Astrocyte (in vitro differentiated cells and primary cell): ENCODE measurements at regions not wholly inside any gene's neighbourhood (a gene's known extent, or its start where the extent isn't known, plus 50 kb on each side); places are given as distances from the start of the nearest gene placed in this dataset.

Experiments used
- DNase-seq: peaks from one replicate; pipeline ENCODE4 v3.0.0-alpha.2; 2010; ENCODE audit warnings: low read depth
- FAIRE-seq: peaks from 2 replicates; lab custom pipeline; 2011; peaks lifted over from hg19 to GRCh38; lab: Jason Lieb, UNC
- H2AFZ ChIP-seq: 2 replicates; pipeline ENCODE4 v1.6.0; 2012; ENCODE audit warnings: low read depth, low read length, inconsistent platforms
- H3K27ac ChIP-seq: 2 replicates; pipeline ENCODE4 v1.5.1; 2011; ENCODE audit warnings: low read depth, low read length, inconsistent platforms
- H3K27me3 ChIP-seq: 2 replicates; pipeline ENCODE4 v1.6.0; 2011; ENCODE audit warnings: low read length, inconsistent platforms; ENCODE audit not compliant: insufficient read depth
- H3K36me3 ChIP-seq: 2 replicates; pipeline ENCODE4 v1.5.1; 2011; ENCODE audit warnings: low read length, inconsistent platforms; ENCODE audit not compliant: insufficient read depth
- H3K4me1 ChIP-seq: 2 replicates; pipeline ENCODE4 v1.5.1; 2011; ENCODE audit warnings: low read length, inconsistent platforms; ENCODE audit not compliant: insufficient read depth
- H3K4me2 ChIP-seq: 2 replicates; pipeline ENCODE4 v1.6.0; 2012; ENCODE audit warnings: low read length, inconsistent platforms
- H3K4me3 ChIP-seq: 2 replicates; pipeline ENCODE4 v1.5.1; 2011; ENCODE audit warnings: low read depth, mild to moderate bottlenecking, low read length, inconsistent platforms; ENCODE audit not compliant: insufficient read depth
- H3K79me2 ChIP-seq: 2 replicates; pipeline ENCODE4 v1.6.0; 2012; ENCODE audit warnings: mild to moderate bottlenecking, low read length, inconsistent platforms; ENCODE audit not compliant: insufficient read depth
- H3K9ac ChIP-seq: 2 replicates; pipeline ENCODE4 v1.6.0; 2012; ENCODE audit warnings: mild to moderate bottlenecking, low read length, inconsistent platforms
- H3K9me3 ChIP-seq: 2 replicates; pipeline ENCODE4 v1.5.1; 2012; ENCODE audit warnings: low read depth, mild to moderate bottlenecking, low read length, inconsistent platforms; ENCODE audit not compliant: insufficient read depth
- H4K20me1 ChIP-seq: 2 replicates; pipeline ENCODE4 v1.6.0; 2012; ENCODE audit warnings: low read length, inconsistent platforms; ENCODE audit not compliant: insufficient read depth
- H3K27ac Mint-ChIP-seq: one replicate; pipeline ENCODE4 v1.8.0; 2021; ENCODE audit warnings: mild to moderate bottlenecking, mixed read lengths; ENCODE audit not compliant: unreplicated experiment
- H3K27me3 Mint-ChIP-seq: one replicate; pipeline ENCODE4 v1.8.0; 2021; ENCODE audit warnings: low read depth, mixed read lengths; ENCODE audit not compliant: unreplicated experiment
- H3K36me3 Mint-ChIP-seq: one replicate; pipeline ENCODE4 v1.8.0; 2021; ENCODE audit warnings: low read depth, mixed read lengths; ENCODE audit not compliant: unreplicated experiment
- H3K4me1 Mint-ChIP-seq: one replicate; pipeline ENCODE4 v1.8.0; 2021; ENCODE audit warnings: low read depth, mixed read lengths; ENCODE audit not compliant: unreplicated experiment
- H3K4me3 Mint-ChIP-seq: one replicate; pipeline ENCODE4 v1.8.0; 2021; ENCODE audit warnings: mild to moderate bottlenecking, moderate library complexity, mixed read lengths; ENCODE audit not compliant: unreplicated experiment
- H3K9me3 Mint-ChIP-seq: one replicate; pipeline ENCODE4 v1.8.0; 2021; ENCODE audit warnings: mild to moderate bottlenecking, mixed read lengths; ENCODE audit not compliant: unreplicated experiment
- EZH2 ChIP-seq: IDR thresholded peaks from 2 replicates; pipeline ENCODE4 v1.6.1; 2012; ENCODE audit warnings: mild to moderate bottlenecking, low read length, inconsistent platforms; ENCODE audit not compliant: insufficient read depth
- TF ChIP-seq, protein P1 (sequence below): IDR thresholded peaks from 2 replicates; pipeline ENCODE4 v1.5.1; 2011; ENCODE audit warnings: low read depth, mild to moderate bottlenecking, inconsistent platforms, low read length, moderate library complexity; ENCODE audit not compliant: insufficient read depth

DNA sequence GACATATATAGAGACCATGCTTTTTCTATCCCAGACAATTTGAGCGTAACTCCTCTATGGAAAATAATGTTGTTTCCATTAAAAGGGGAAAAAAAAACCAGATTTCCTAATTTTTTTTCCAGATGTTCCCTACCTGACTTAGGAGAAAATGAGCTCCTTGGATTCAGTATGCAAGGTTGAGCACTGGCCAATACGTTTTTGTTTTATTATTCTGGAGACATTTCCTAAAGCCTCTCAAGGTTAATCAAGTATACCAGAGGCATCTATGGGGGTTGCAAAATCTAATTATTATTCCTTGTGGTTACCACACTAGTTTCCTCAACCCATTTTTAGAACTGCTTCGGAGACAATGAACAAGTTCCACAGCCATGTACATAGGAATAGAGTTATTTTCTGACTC is 291.3 kb downstream of the SLC16A7 start:
- no peak for FAIRE-seq
- Mint-ChIP-seq H3K9me3 (no peaks in the 10 kb centered on the region), H3K4me1 (no peaks in the 10 kb centered on the region), H3K36me3 (no peaks in the 10 kb centered on the region), H3K27ac (no peak overlapping the region), H3K27me3 (no peaks in the 10 kb centered on the region), H3K4me3 (no peak overlapping the region)
- Histone ChIP-seq H3K9ac (no peak overlapping the region), H3K79me2 (no peaks in the 10 kb centered on the region), H2AFZ (no peak overlapping the region), H3K27me3 (no peaks in the 10 kb centered on the region), H4K20me1 (no peaks in the 10 kb centered on the region), H3K36me3 (no peaks in the 10 kb centered on the region), H3K4me1 (no peaks in the 10 kb centered on the region), H3K9me3 (no peaks in the 10 kb centered on the region), H3K27ac (no peak overlapping the region), H3K4me3 (no peak overlapping the region), H3K4me2 (no peak overlapping the region)
- no peak for DNase-seq
- TF ChIP-seq EZH2: no peak
- TF ChIP-seq, protein P1, sequence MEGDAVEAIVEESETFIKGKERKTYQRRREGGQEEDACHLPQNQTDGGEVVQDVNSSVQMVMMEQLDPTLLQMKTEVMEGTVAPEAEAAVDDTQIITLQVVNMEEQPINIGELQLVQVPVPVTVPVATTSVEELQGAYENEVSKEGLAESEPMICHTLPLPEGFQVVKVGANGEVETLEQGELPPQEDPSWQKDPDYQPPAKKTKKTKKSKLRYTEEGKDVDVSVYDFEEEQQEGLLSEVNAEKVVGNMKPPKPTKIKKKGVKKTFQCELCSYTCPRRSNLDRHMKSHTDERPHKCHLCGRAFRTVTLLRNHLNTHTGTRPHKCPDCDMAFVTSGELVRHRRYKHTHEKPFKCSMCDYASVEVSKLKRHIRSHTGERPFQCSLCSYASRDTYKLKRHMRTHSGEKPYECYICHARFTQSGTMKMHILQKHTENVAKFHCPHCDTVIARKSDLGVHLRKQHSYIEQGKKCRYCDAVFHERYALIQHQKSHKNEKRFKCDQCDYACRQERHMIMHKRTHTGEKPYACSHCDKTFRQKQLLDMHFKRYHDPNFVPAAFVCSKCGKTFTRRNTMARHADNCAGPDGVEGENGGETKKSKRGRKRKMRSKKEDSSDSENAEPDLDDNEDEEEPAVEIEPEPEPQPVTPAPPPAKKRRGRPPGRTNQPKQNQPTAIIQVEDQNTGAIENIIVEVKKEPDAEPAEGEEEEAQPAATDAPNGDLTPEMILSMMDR: no peak

DNA sequence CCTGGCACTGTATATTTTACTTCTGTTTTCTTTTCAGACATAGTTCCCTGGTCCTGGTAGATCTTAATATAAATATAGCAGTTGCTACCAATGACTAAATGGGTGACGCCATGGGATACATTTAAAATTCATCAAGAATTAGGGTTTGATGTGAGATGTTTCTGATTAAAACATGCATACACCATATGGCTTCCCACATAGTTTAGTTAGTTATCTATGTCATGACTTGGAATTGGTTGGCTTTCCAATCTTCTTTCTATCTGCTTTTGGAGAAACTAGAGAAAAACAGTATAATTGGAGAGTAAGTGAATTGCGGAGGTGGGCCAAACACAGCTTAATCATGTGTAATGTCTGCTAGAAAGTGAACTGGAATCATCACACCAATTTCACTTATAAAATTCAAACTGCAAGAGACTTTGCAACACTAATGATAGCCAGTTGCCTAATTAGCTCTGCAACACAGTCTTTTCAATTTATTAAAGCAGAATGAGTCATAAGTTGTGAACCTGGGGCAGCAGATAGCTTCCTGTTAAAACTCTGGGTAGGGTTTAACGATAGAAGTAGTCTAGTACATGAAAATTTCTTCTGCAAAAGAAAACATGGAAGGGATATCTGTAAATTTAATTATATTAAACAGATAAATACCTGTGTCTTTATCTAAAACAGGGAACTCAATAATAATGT is 295.2 kb downstream of the SLC16A7 start:
- H3K9ac ChIP-seq: no peak overlapping the region
- H3K4me3 ChIP-seq: no peak overlapping the region
- no peaks in the 10 kb centered on the region for H3K4me1 ChIP-seq
- no peak overlapping the region for H3K4me2 ChIP-seq
- H3K27me3 ChIP-seq: no peaks in the 10 kb centered on the region
- TF ChIP-seq, protein P1: no peak
- TF ChIP-seq EZH2: no peak
- Mint-ChIP-seq H3K27me3 (no peaks in the 10 kb centered on the region), H3K27ac (no peak overlapping the region), H3K4me3 (no peak overlapping the region), H3K36me3 (no peaks in the 10 kb centered on the region), H3K9me3 (no peaks in the 10 kb centered on the region), H3K4me1 (no peaks in the 10 kb centered on the region)
- H4K20me1 ChIP-seq: no peaks in the 10 kb centered on the region
- no peaks in the 10 kb centered on the region for H3K9me3 ChIP-seq
- DNase-seq (no peak), FAIRE-seq (no peak)
- no peak overlapping the region for H2AFZ ChIP-seq
- no peaks in the 10 kb centered on the region for H3K36me3 ChIP-seq
- no peak overlapping the region for H3K27ac ChIP-seq
- no peaks in the 10 kb centered on the region for H3K79me2 ChIP-seq

DNA sequence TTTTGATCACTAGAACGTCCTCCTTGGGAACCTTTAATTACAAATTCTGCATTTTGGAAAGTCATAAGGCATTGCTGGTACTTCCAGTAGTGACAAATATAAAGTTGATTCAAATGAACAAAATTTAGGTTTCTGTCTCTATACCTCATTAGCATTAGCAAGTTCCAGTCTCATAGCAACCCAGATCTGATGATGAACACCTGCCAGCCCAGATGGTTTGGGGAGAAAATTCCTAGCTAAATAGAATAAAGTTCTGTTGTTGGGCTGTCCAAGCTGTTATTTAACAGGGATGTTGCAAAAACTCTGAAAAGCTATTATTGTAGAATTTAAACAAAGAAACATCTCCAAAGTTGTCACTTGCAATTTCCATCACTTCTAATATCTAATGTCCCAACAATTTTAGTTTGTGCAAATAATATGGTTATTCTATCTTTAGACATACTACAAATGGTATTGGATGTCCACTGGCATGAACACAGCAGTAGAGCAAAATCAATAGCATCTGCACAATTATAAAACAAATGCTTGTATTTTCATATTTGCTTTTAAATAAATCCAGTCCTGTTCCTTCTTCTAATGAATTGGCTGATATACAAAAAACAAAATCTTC is 299.4 kb downstream of the SLC16A7 start:
- Histone ChIP-seq H3K4me2 (no peak overlapping the region), H3K9me3 (no peaks in the 10 kb centered on the region), H3K79me2 (no peaks in the 10 kb centered on the region), H3K9ac (no peak overlapping the region), H4K20me1 (no peaks in the 10 kb centered on the region), H3K4me1 (no peaks in the 10 kb centered on the region), H2AFZ (no peak overlapping the region), H3K27me3 (no peaks in the 10 kb centered on the region), H3K36me3 (no peaks in the 10 kb centered on the region), H3K4me3 (no peak overlapping the region), H3K27ac (no peak overlapping the region)
- Mint-ChIP-seq H3K4me3 (no peak overlapping the region), H3K36me3 (no peaks in the 10 kb centered on the region), H3K27me3 (no peaks in the 10 kb centered on the region), H3K27ac (no peak overlapping the region), H3K4me1 (no peaks in the 10 kb centered on the region), H3K9me3 (no peaks in the 10 kb centered on the region)
- TF ChIP-seq, protein P1: no peak
- no peak for TF ChIP-seq EZH2
- no peak for FAIRE-seq
- DNase-seq: no peak
